CD14-positive monocyte (primary cell): ENCODE measurements at regions not wholly inside any gene's neighbourhood (a gene's known extent, or its start where the extent isn't known, plus 50 kb on each side); places are given as distances from the start of the nearest gene placed in this dataset.

ENCODE experiments used
- DNase-seq, 3 donors: peaks; one replicate each; pipeline ENCODE4 v3.0.0-alpha.2; 2011 to 2022
- H2AFZ ChIP-seq: 2 replicates; pipeline ENCODE4 v1.6.0; 2012; ENCODE audit warnings: mild to moderate bottlenecking, low read depth, low read length, inconsistent platforms; ENCODE audit not compliant: insufficient read depth, poor library complexity, severe bottlenecking
- H3K27ac ChIP-seq, 2 donors: 1 replicate in 1 of 2; 2 replicates in 1 of 2; pipeline ENCODE4 v1.5.1; 2012 to 2013; ENCODE audit warnings: low read length in 2 of 2, control low read depth in 1 of 2, inconsistent platforms in 1 of 2, low read depth in 1 of 2, mild to moderate bottlenecking in 1 of 2
- H3K27me3 ChIP-seq, 2 donors: one replicate each; pipeline versions ENCODE4 v1.6.0 to v1.6.1; 2011 to 2013; ENCODE audit warnings: low read length in 2 of 2; ENCODE audit not compliant: control insufficient read depth in 2 of 2, insufficient read depth in 2 of 2
- H3K36me3 ChIP-seq, 2 donors: replicated peaks in 1 of 2; 1 replicate in 1 of 2; 2 replicates in 1 of 2; pipeline versions ENCODE4 v1.5.1 to v1.6.1; 2012 to 2013; ENCODE audit warnings: low read length in 2 of 2, control low read depth in 1 of 2, inconsistent platforms in 1 of 2, mild to moderate bottlenecking in 1 of 2; ENCODE audit not compliant: insufficient read depth in 2 of 2, control insufficient read depth in 1 of 2
- H3K4me1 ChIP-seq, 2 donors: 1 replicate in 1 of 2; 2 replicates in 1 of 2; pipeline versions ENCODE4 v1.5.1 to v1.6.1; 2012 to 2013; ENCODE audit warnings: low read length in 2 of 2, control low read depth in 1 of 2, inconsistent platforms in 1 of 2, mild to moderate bottlenecking in 1 of 2, moderate library complexity in 1 of 2; ENCODE audit not compliant: insufficient read depth in 2 of 2, control insufficient read depth in 1 of 2
- H3K4me2 ChIP-seq: replicated peaks from 2 replicates; pipeline ENCODE3; 2012; ENCODE audit warnings: low read length, moderate library complexity, mild to moderate bottlenecking; ENCODE audit not compliant: poor library complexity, severe bottlenecking; ENCODE audit errors: extremely low read depth
- H3K4me3 ChIP-seq, 3 experiments: fragments of 200-600 bp in 1 of 3; sonication (generic) in 1 of 3; replicated peaks in 1 of 3; 1 replicate in 2 of 3; 2 replicates in 1 of 3; pipeline ENCODE4 v1.5.1; 2011 to 2013; ENCODE audit warnings: low read length in 3 of 3, mild to moderate bottlenecking in 3 of 3, control low read depth in 2 of 3, low read depth in 2 of 3, inconsistent platforms in 1 of 3, moderate library complexity in 1 of 3
- H3K79me2 ChIP-seq: 2 replicates; pipeline ENCODE4 v1.6.0; 2012; ENCODE audit warnings: mild to moderate bottlenecking, control low read depth, inconsistent platforms, low read length, moderate library complexity; ENCODE audit not compliant: insufficient read depth
- H3K9ac ChIP-seq: 2 replicates; pipeline ENCODE4 v1.6.0; 2017; ENCODE audit warnings: low read length, mild to moderate bottlenecking; ENCODE audit not compliant: insufficient read depth, poor library complexity, severe bottlenecking
- H3K9me3 ChIP-seq, 2 donors: replicated peaks in 1 of 2; 1 replicate in 1 of 2; 2 replicates in 1 of 2; pipeline versions ENCODE4 v1.5.1 to v1.6.1; 2012 to 2013; ENCODE audit warnings: low read length in 2 of 2, control low read depth in 1 of 2; ENCODE audit not compliant: control insufficient read depth in 1 of 2, insufficient read depth in 1 of 2
- H4K20me1 ChIP-seq: 2 replicates; pipeline ENCODE4 v1.6.0; 2012; ENCODE audit warnings: mild to moderate bottlenecking, low read length, control low read depth, moderate library complexity; ENCODE audit not compliant: insufficient read depth
- H3K27ac Mint-ChIP-seq, 7 donors: one replicate each; pipeline ENCODE4 v1.8.0; 2020; ENCODE audit warnings: mild to moderate bottlenecking in 7 of 7, mixed read lengths in 7 of 7, moderate library complexity in 6 of 7, inconsistent platforms in 2 of 7
- H3K27me3 Mint-ChIP-seq, 3 donors: one replicate each; pipeline ENCODE4 v1.8.0; 2021 to 2022; ENCODE audit warnings: low read depth in 3 of 3, mild to moderate bottlenecking in 3 of 3, mixed read lengths in 3 of 3, moderate library complexity in 3 of 3, inconsistent platforms in 1 of 3
- H3K36me3 Mint-ChIP-seq, 2 donors: one replicate each; pipeline ENCODE4 v1.8.0; 2020; ENCODE audit warnings: mixed read lengths in 2 of 2, inconsistent platforms in 1 of 2, mild to moderate bottlenecking in 1 of 2
- H3K4me1 Mint-ChIP-seq: one replicate; pipeline ENCODE4 v1.8.0; 2020; ENCODE audit warnings: mild to moderate bottlenecking, mixed read lengths
- H3K4me3 Mint-ChIP-seq, 2 donors: one replicate each; pipeline ENCODE4 v1.8.0; 2020; ENCODE audit warnings: mild to moderate bottlenecking in 2 of 2, mixed read lengths in 2 of 2, moderate library complexity in 1 of 2
- H3K9me3 Mint-ChIP-seq, 7 donors: one replicate each; pipeline ENCODE4 v1.8.0; 2020 to 2022; ENCODE audit warnings: mixed read lengths in 7 of 7, mild to moderate bottlenecking in 6 of 7, moderate library complexity in 6 of 7, inconsistent platforms in 2 of 7
- CTCF ChIP-seq: fragments of 200-600 bp; IDR thresholded peaks from one replicate; pipeline ENCODE4 v1.8.0; 2022; ENCODE audit warnings: antibody characterized with exemption, mild to moderate bottlenecking
- WGBS: methylation state at CpG from one replicate; pipeline ENCODE4 v1.1.5; 2013; ENCODE audit warnings: missing lambda C conversion rate; ENCODE audit not compliant: insufficient coverage; 5-methylcytosine and 5-hydroxymethylcytosine counted together
- intact Hi-C, 2 donors: fragments of 100-400 bp; cut with micrococcal nuclease; formaldehyde crosslinking; loops; one replicate each; pipeline versions ENCODE4 v1.15.0 to v1.15.1; 2023

- Histone ChIP-seq H3K36me3 (no peaks in the 10 kb centered on the region), H3K27ac (no peak overlapping the region), H3K9me3 (peaks cover 0 to 7% of the 10 kb centered on the region in 2 donors), H3K79me2 (no peaks in the 10 kb centered on the region), H3K4me1 (no peaks in the 10 kb centered on the region), H3K4me2 (no peak overlapping the region), H3K9ac (no peak overlapping the region), H2AFZ (no peak overlapping the region), H3K4me3 (no peak overlapping the region), H3K27me3 (no peaks in the 10 kb centered on the region), H4K20me1 (no peaks in the 10 kb centered on the region)
- Mint-ChIP-seq H3K27ac (no peak overlapping the region), H3K4me1 (no peaks in the 10 kb centered on the region), H3K36me3 (no peaks in the 10 kb centered on the region), H3K27me3 (peaks cover 0 to 8% (median 0%) of the 10 kb centered on the region in 3 donors), H3K9me3 (peaks cover 0 to 13% (median 11%) of the 10 kb centered on the region in 7 donors), H3K4me3 (no peak overlapping the region)
- 86% methylated on average over 3 of the region's 6 CpGs for WGBS
- TF ChIP-seq CTCF: no peak
- DNase-seq: no peak
- intact Hi-C loops: no loop called here
These were observed 63.6 kb upstream of the IGFBP3 start for GRCh38 chr7:45984386-45985295.

- H3K9ac ChIP-seq: no peak overlapping the region
- Mint-ChIP-seq H3K4me1 (no peaks in the 10 kb centered on the region), H3K9me3 (peaks cover 0 to 14% (median 11%) of the 10 kb centered on the region in 7 donors), H3K27me3 (peaks cover 0 to 8% (median 0%) of the 10 kb centered on the region in 3 donors), H3K27ac (no peak overlapping the region), H3K4me3 (no peak overlapping the region), H3K36me3 (no peaks in the 10 kb centered on the region)
- peaks cover 0 to 13% of the 10 kb centered on the region in 2 donors for H3K9me3 ChIP-seq
- DNase-seq: no peak
- H3K79me2 ChIP-seq: no peaks in the 10 kb centered on the region
- WGBS: 88% methylated on average over 3 of the region's 6 CpGs
- H3K27ac ChIP-seq: no peak overlapping the region
- no peaks in the 10 kb centered on the region for H3K4me1 ChIP-seq
- H3K36me3 ChIP-seq: no peaks in the 10 kb centered on the region
- no peak overlapping the region for H3K4me3 ChIP-seq
- H3K4me2 ChIP-seq: no peak overlapping the region
- H4K20me1 ChIP-seq: no peaks in the 10 kb centered on the region
- H3K27me3 ChIP-seq: no peaks in the 10 kb centered on the region
- H2AFZ ChIP-seq: no peak overlapping the region
- intact Hi-C loops: no loop called here
- no peak for TF ChIP-seq CTCF
These were observed 62.7 kb upstream of the IGFBP3 start for GRCh38 chr7:45983720-45984255.
